Liver (tissue), 8 donors: ENCODE measurements at regions not wholly inside any gene's neighbourhood (a gene's known extent, or its start where the extent isn't known, plus 50 kb on each side); places are given as distances from the start of the nearest gene placed in this dataset.
A peak's percentile ranks its signal among the peaks of the same experiment; 100 is the strongest.

ENCODE experiments used
- DNase-seq: peaks from one replicate; pipeline ENCODE4 v3.0.0-alpha.2; 2017; ENCODE audit warnings: low spot score
- H3K27ac ChIP-seq, 2 donors: one replicate each; pipeline ENCODE4 v1.7.0; 2013; ENCODE audit warnings: inconsistent platforms in 2 of 2, low read length in 2 of 2, control low read depth in 1 of 2, low read depth in 1 of 2, mild to moderate bottlenecking in 1 of 2
- H3K27me3 ChIP-seq, 4 donors: one replicate each; pipeline versions ENCODE4 v1.6.1 to v1.7.0; 2013; ENCODE audit warnings: low read length in 3 of 4, inconsistent platforms in 1 of 4, mild to moderate bottlenecking in 1 of 4, moderate library complexity in 1 of 4; ENCODE audit not compliant: control insufficient read depth in 4 of 4, insufficient read depth in 4 of 4
- H3K36me3 ChIP-seq, 4 donors: one replicate each; pipeline versions ENCODE4 v1.6.1 to v1.7.0; 2013; ENCODE audit warnings: low read length in 3 of 4, mild to moderate bottlenecking in 3 of 4, low read depth in 1 of 4, moderate library complexity in 1 of 4; ENCODE audit not compliant: control insufficient read depth in 4 of 4, insufficient read depth in 3 of 4
- H3K4me1 ChIP-seq, 4 donors: one replicate each; pipeline versions ENCODE4 v1.6.1 to v1.7.0; 2013; ENCODE audit warnings: low read length in 3 of 4, mild to moderate bottlenecking in 3 of 4, moderate library complexity in 1 of 4; ENCODE audit not compliant: control insufficient read depth in 4 of 4, insufficient read depth in 4 of 4
- H3K4me3 ChIP-seq, 3 donors: one replicate each; pipeline versions ENCODE4 v1.6.1 to v1.7.0; 2013; ENCODE audit warnings: low read length in 3 of 3, control low read depth in 1 of 3, low read depth in 1 of 3, mild to moderate bottlenecking in 1 of 3
- H3K9ac ChIP-seq, 2 donors: one replicate each; pipeline ENCODE4 v1.7.0; 2013; ENCODE audit warnings: low read length in 2 of 2, mild to moderate bottlenecking in 2 of 2, moderate library complexity in 2 of 2, control low read depth in 1 of 2, low read depth in 1 of 2
- H3K9me3 ChIP-seq, 4 donors: one replicate each; pipeline versions ENCODE4 v1.6.1 to v1.7.0; 2013; ENCODE audit warnings: low read length in 3 of 4; ENCODE audit not compliant: control insufficient read depth in 4 of 4
- FOXA1 ChIP-seq: IDR thresholded peaks from 2 replicates; pipeline ENCODE4 v1.6.1; 2016; ENCODE audit warnings: antibody characterized with exemption
- HNF4G ChIP-seq: IDR thresholded peaks from 2 replicates; pipeline ENCODE4 v1.6.1; 2016; ENCODE audit warnings: antibody characterized with exemption
- NR2F2 ChIP-seq: IDR thresholded peaks from 2 replicates; pipeline ENCODE4 v1.6.1; 2016; ENCODE audit warnings: antibody characterized with exemption
- RAD21 ChIP-seq, 2 donors: IDR thresholded peaks; 2 replicates each; pipeline ENCODE4 v1.6.1; 2016; ENCODE audit warnings: antibody characterized with exemption in 2 of 2, mild to moderate bottlenecking in 2 of 2
- RXRA ChIP-seq, 2 donors: IDR thresholded peaks; 2 replicates each; pipeline ENCODE4 v1.6.1; 2017 to 2018; ENCODE audit warnings: antibody characterized with exemption in 2 of 2, mild to moderate bottlenecking in 1 of 2
- SP1 ChIP-seq: IDR thresholded peaks from 2 replicates; pipeline ENCODE4 v1.6.1; 2018; ENCODE audit warnings: antibody characterized with exemption, mild to moderate bottlenecking
- WGBS: extraction: QIAGEN DNeasy Blood & Tissue Kit; methylation state at CpG from one replicate; pipeline ENCODE4 v1.1.7; 2013; 5-methylcytosine and 5-hydroxymethylcytosine counted together
- TF ChIP-seq, protein P1 (sequence below): IDR thresholded peaks from 2 replicates; pipeline ENCODE4 v1.6.1; 2016; ENCODE audit warnings: antibody characterized with exemption, mild to moderate bottlenecking
- TF ChIP-seq, protein P2 (sequence below): IDR thresholded peaks from 2 replicates; pipeline ENCODE4 v1.6.1; 2016; ENCODE audit warnings: antibody characterized with exemption
- TF ChIP-seq, protein P3 (sequence below): fragments of 150-350 bp; IDR thresholded peaks from 2 replicates; pipeline ENCODE4 v1.5.1; 2017; ENCODE audit warnings: improper control_type of control experiment, low read depth, low read length; ENCODE audit not compliant: missing input control
- donor health status: healthy.
- donor health status: healthy.
- donor health status: healthy.
- donor health status: healthy.
- donor health status: healthy.

DNA sequence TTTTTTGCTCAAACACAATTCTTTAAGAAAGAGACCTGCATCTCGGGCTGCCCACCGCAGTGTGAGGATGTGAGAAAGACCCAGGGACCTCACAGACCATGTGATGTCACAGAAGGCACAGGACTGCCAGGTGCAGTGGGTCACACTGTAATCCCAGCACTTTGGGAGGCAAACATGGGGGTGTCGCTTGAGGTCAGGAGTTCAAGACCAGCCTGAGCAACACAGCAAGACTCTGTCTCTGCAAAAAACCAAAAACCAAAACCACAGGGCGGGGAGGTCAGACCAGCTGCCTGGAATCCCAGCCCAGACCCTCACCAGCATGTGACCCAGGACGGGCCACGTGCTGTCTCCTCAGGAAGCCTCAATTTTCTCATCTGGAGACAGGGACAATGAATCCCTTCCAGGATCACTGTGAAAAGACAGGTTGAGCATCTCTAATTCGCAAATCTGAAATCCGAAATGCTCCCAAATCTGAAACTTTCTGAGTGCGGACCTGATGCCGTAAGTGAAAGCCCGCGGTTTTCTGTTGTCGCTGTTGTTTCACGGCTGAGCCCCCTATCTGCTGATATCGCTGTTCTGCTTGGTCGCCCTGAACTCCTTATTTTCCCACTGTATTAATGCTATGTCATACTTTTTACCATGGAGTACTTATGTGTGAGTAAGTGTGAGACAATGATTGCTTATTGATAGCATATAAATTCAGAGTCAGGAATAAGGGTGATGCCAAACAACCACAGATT, 159.5 kb upstream of the PTPN1 start:
- H3K27ac ChIP-seq, result no peak overlapping the region
- TF ChIP-seq, protein P1, sequence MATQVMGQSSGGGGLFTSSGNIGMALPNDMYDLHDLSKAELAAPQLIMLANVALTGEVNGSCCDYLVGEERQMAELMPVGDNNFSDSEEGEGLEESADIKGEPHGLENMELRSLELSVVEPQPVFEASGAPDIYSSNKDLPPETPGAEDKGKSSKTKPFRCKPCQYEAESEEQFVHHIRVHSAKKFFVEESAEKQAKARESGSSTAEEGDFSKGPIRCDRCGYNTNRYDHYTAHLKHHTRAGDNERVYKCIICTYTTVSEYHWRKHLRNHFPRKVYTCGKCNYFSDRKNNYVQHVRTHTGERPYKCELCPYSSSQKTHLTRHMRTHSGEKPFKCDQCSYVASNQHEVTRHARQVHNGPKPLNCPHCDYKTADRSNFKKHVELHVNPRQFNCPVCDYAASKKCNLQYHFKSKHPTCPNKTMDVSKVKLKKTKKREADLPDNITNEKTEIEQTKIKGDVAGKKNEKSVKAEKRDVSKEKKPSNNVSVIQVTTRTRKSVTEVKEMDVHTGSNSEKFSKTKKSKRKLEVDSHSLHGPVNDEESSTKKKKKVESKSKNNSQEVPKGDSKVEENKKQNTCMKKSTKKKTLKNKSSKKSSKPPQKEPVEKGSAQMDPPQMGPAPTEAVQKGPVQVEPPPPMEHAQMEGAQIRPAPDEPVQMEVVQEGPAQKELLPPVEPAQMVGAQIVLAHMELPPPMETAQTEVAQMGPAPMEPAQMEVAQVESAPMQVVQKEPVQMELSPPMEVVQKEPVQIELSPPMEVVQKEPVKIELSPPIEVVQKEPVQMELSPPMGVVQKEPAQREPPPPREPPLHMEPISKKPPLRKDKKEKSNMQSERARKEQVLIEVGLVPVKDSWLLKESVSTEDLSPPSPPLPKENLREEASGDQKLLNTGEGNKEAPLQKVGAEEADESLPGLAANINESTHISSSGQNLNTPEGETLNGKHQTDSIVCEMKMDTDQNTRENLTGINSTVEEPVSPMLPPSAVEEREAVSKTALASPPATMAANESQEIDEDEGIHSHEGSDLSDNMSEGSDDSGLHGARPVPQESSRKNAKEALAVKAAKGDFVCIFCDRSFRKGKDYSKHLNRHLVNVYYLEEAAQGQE, result no peak
- TF ChIP-seq, protein P2, sequence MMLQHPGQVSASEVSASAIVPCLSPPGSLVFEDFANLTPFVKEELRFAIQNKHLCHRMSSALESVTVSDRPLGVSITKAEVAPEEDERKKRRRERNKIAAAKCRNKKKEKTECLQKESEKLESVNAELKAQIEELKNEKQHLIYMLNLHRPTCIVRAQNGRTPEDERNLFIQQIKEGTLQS, result no peak
- no peak for TF ChIP-seq SP1
- no peak for TF ChIP-seq RAD21 (IDR thresholded peaks at IDR 0.05)
- TF ChIP-seq, protein P3, sequence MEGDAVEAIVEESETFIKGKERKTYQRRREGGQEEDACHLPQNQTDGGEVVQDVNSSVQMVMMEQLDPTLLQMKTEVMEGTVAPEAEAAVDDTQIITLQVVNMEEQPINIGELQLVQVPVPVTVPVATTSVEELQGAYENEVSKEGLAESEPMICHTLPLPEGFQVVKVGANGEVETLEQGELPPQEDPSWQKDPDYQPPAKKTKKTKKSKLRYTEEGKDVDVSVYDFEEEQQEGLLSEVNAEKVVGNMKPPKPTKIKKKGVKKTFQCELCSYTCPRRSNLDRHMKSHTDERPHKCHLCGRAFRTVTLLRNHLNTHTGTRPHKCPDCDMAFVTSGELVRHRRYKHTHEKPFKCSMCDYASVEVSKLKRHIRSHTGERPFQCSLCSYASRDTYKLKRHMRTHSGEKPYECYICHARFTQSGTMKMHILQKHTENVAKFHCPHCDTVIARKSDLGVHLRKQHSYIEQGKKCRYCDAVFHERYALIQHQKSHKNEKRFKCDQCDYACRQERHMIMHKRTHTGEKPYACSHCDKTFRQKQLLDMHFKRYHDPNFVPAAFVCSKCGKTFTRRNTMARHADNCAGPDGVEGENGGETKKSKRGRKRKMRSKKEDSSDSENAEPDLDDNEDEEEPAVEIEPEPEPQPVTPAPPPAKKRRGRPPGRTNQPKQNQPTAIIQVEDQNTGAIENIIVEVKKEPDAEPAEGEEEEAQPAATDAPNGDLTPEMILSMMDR, result no peak
- TF ChIP-seq FOXA1, result no peak
- 95% methylated on average over 16 of the region's 16 CpGs for WGBS

DNA sequence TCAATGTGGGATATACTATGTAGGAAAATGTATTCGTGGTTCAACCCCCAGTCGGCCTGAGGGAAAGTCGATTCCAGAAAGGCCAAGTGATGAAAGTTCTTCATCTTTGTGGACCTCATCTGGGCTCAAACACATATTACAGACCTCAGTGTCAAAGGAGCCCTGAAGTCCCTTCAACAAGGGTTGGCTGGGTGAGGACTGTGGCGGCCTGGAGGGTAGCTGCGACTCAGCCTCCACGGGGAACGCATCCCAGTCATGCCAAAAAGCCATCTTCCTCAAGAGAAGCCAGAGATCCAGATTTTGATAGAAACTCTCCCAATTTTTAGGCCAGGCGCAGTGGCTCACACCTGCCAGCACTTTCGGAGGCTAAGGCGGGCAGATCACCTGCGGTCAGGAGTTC, 158.6 kb upstream of the PTPN1 start:
- Histone ChIP-seq H3K27me3 (no peaks in the 10 kb centered on the region), H3K27ac (no peak overlapping the region), H3K36me3 (no peaks in the 10 kb centered on the region), H3K9me3 (no peaks in the 10 kb centered on the region), H3K4me3 (no peak overlapping the region), H3K9ac (no peak overlapping the region), H3K4me1 (peaks cover 2 to 12% (median 4%) of the 10 kb centered on the region in 4 donors)
- WGBS, result 97% methylated on average over 11 of the region's 11 CpGs
- DNase-seq, result no peak
- TF ChIP-seq RXRA (IDR thresholded peaks at IDR 0.05), result no peak

More for the DNA sequence above, 159.5 kb upstream of the PTPN1 start:
- Histone ChIP-seq H3K27me3 (no peaks in the 10 kb centered on the region), H3K4me3 (no peak overlapping the region), H3K4me1 (peaks cover 2 to 20% (median 8%) of the 10 kb centered on the region in 4 donors), H3K9ac (no peak overlapping the region), H3K36me3 (no peaks in the 10 kb centered on the region), H3K9me3 (no peaks in the 10 kb centered on the region)
- no peak for DNase-seq

DNA sequence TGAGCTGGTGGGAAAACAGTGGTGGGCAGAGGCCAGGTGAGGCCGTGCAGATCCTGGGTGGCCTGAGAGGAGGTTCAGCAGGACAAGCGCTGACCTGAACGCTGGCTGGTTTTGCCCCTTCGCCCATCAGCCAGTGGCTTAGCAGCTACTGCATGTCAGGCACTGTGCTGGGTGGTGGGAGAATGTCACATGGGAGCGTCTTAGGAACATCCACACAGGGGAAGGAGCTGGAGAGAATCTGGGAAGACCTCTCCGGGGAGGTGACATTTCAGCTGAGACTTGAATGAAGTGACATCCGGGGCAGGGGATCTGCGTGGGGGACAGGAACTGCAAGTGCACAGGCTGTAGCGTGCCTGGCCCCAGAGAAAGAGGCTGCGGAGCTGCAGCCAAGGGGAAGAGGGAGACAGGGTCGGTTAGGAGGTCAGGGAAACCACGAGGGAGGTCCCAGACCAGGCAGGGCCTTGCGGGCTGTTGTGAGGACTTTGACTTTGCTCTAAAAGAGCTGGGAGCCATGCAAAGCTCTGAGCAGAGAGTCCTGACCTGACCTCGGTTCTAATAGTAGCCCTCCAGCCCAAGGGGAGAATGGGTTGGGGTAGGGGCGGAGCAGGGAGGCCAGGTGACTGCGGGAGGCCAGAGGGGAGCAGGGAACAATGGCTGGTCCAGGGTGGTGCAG, 156.8 kb upstream of the PTPN1 start:
- Histone ChIP-seq H3K4me3 (no peak overlapping the region), H3K36me3 (no peaks in the 10 kb centered on the region), H3K4me1 (peaks cover 0 to 6% (median 3%) of the 10 kb centered on the region in 4 donors), H3K9me3 (no peaks in the 10 kb centered on the region), H3K27ac (no peak overlapping the region), H3K27me3 (no peaks in the 10 kb centered on the region), H3K9ac (no peak overlapping the region)
- DNase-seq, result no peak
- 64% methylated on average over 16 of the region's 16 CpGs for WGBS
- TF ChIP-seq NR2F2 (peak; percentile 50), HNF4G (no peak), RXRA (IDR thresholded peaks at IDR 0.05) (peak; percentile 28 to 37), RAD21 (IDR thresholded peaks at IDR 0.05) (peak in 1 of 2 donors; percentile 9)
